NT2/D1 (cell line): ENCODE measurements at regions not wholly inside any gene's neighbourhood (a gene's known extent, or its start where the extent isn't known, plus 50 kb on each side); places are given as distances from the start of the nearest gene placed in this dataset.

Experiments used
- SUZ12 ChIP-seq: IDR thresholded peaks from 2 replicates; pipeline ENCODE4 v1.6.1; 2011; ENCODE audit not compliant: insufficient read length, insufficient read depth; ENCODE audit errors: extremely low read depth
- YY1 ChIP-seq: IDR thresholded peaks from 2 replicates; pipeline ENCODE4 v1.6.1; 2011; ENCODE audit not compliant: insufficient read length, insufficient read depth

DNA sequence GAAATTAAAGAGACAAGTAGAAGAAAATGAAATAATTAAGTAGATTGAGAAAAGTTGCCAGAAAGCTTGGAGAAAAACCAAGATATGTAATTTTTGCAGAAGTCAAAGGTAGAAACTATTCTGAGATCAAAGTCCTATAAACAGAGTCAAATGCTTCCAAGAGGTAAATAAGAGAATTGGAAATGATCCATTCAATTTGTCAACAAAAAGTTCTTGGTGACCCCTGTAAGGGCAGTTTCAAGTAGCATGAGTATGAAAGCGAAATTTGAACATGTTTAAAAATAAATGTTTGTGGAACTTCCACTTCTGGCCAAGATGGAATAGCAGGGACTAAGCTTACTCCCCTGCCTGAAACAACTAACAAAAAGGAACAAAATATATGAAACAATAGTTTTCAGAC, 562.0 kb downstream of the SMARCA1 start:
- TF ChIP-seq YY1 (no peak), SUZ12 (no peak)
